HG02884 (cell line): ENCODE measurements at regions not wholly inside any gene's neighbourhood (a gene's known extent, or its start where the extent isn't known, plus 50 kb on each side); places are given as distances from the start of the nearest gene placed in this dataset.

Source experiments
- ATAC-seq: cut with Tn5 transposase; IDR thresholded peaks from one replicate; pipeline ENCODE4 v1.9.1; 2021; ENCODE audit warnings: mild to moderate bottlenecking, moderate library complexity; ENCODE audit not compliant: unreplicated experiment

GRCh38 chr5:74576941-74577456, 63.5 kb downstream of the ENC1 start:
- ATAC-seq: peak; percentile 59

- no peak for ATAC-seq
Measured at GRCh38 chr5:74575741-74576538, 64.6 kb downstream of the ENC1 start.

- ATAC-seq: no peak
Measured at GRCh38 chr5:74570250-74570649, 70.3 kb downstream of the ENC1 start.

GRCh38 chr5:74567411-74567995, 73.0 kb downstream of the ENC1 start:
- ATAC-seq: no peak

GRCh38 chr5:74562122-74562521, 78.4 kb downstream of the ENC1 start:
- ATAC-seq: no peak

- no peak for ATAC-seq
Measured at GRCh38 chr5:74560245-74560644, 80.3 kb downstream of the ENC1 start.

GRCh38 chr5:74556631-74557595, 83.6 kb downstream of the ENC1 start:
- ATAC-seq: no peak

GRCh38 chr5:74556006-74556405, 84.5 kb downstream of the ENC1 start:
- ATAC-seq: no peak

- no peak for ATAC-seq
Measured at GRCh38 chr5:74552101-74552500, 88.4 kb downstream of the ENC1 start.

- no peak for ATAC-seq
Measured at GRCh38 chr5:74550927-74551326, 89.6 kb downstream of the ENC1 start.

GRCh38 chr5:74549384-74549783, 91.1 kb downstream of the ENC1 start:
- ATAC-seq: no peak

- ATAC-seq: no peak
Measured at GRCh38 chr5:74546796-74547195, 93.7 kb downstream of the ENC1 start.

- no peak for ATAC-seq
Measured at GRCh38 chr5:74544811-74545210, 95.7 kb downstream of the ENC1 start.

GRCh38 chr5:74543162-74543995, 97.1 kb downstream of the ENC1 start:
- ATAC-seq: no peak

- ATAC-seq: no peak
Measured at GRCh38 chr5:74542482-74542881, 98.0 kb downstream of the ENC1 start.

GRCh38 chr5:74541381-74541781, 99.1 kb downstream of the ENC1 start:
- no peak for ATAC-seq

- no peak for ATAC-seq
Measured at GRCh38 chr5:74540622-74541021, 99.9 kb downstream of the ENC1 start.

- ATAC-seq: no peak
Measured at GRCh38 chr5:74539986-74540385, 100.5 kb downstream of the ENC1 start.

- ATAC-seq: no peak
Measured at GRCh38 chr5:74538206-74538661, 102.3 kb downstream of the ENC1 start.

- no peak for ATAC-seq
Measured at GRCh38 chr5:74536658-74537057, 103.9 kb downstream of the ENC1 start.
